ENCODE measurements at regions not wholly inside any gene's neighbourhood (a gene's known extent, or its start where the extent isn't known, plus 50 kb on each side); places are given as distances from the start of the nearest gene placed in this dataset.

GRCh38 chr14:97719931-97720330 lies 922.7 kb downstream of the VRK1 start:
- H3K27me3 Mint-ChIP-seq (ENCODE audit: insufficient read depth): no peaks in the 10 kb centered on the region
- H3K27ac Mint-ChIP-seq: no peak overlapping the region
- H3K9me3 Mint-ChIP-seq: no peaks in the 10 kb centered on the region
- peaks cover 46% of the 10 kb centered on the region for H3K4me1 Mint-ChIP-seq (ENCODE audit: low read depth)
- intact Hi-C loops (cut with micrococcal nuclease): no loop called here
- DNase-seq (ENCODE audit: low spot score): no peak
- no peaks in the 10 kb centered on the region for H3K36me3 Mint-ChIP-seq (ENCODE audit: low read depth)
- no peak overlapping the region for H3K4me3 Mint-ChIP-seq

GRCh38 chr14:97723351-97723750 lies 926.2 kb downstream of the VRK1 start:
- Mint-ChIP-seq H3K4me3 (no peak overlapping the region), H3K27ac (no peak overlapping the region), H3K4me1 (ENCODE audit: low read depth) (peaks cover 74% of the 10 kb centered on the region), H3K36me3 (ENCODE audit: low read depth) (peaks cover 2% of the 10 kb centered on the region), H3K27me3 (ENCODE audit: insufficient read depth) (no peaks in the 10 kb centered on the region), H3K9me3 (no peaks in the 10 kb centered on the region)
- DNase-seq (ENCODE audit: low spot score): no peak
- intact Hi-C loops (cut with micrococcal nuclease): no loop called here

GRCh38 chr14:97723819-97724218 lies 926.6 kb downstream of the VRK1 start:
- Mint-ChIP-seq H3K9me3 (no peaks in the 10 kb centered on the region), H3K4me3 (peak overlapping the region; percentile 71), H3K27ac (peak overlapping the region; percentile 86), H3K36me3 (ENCODE audit: low read depth) (peaks cover 2% of the 10 kb centered on the region), H3K27me3 (ENCODE audit: insufficient read depth) (no peaks in the 10 kb centered on the region), H3K4me1 (ENCODE audit: low read depth) (peaks cover 69% of the 10 kb centered on the region)
- DNase-seq (ENCODE audit: low spot score): no peak
- intact Hi-C loops (cut with micrococcal nuclease): no loop called here

- H3K27me3 Mint-ChIP-seq (ENCODE audit: insufficient read depth): no peaks in the 10 kb centered on the region
- H3K36me3 Mint-ChIP-seq (ENCODE audit: low read depth): peaks cover 2% of the 10 kb centered on the region
- H3K4me1 Mint-ChIP-seq (ENCODE audit: low read depth): peaks cover 64% of the 10 kb centered on the region
- intact Hi-C loops (cut with micrococcal nuclease): no loop called here
- H3K4me3 Mint-ChIP-seq: peak overlapping the region; percentile 71
- H3K27ac Mint-ChIP-seq: peak overlapping the region; percentile 86
- H3K9me3 Mint-ChIP-seq: no peaks in the 10 kb centered on the region
- peak; percentile 14 for DNase-seq (ENCODE audit: low spot score)
These were observed 927.1 kb downstream of the VRK1 start for GRCh38 chr14:97724265-97724731.

- Mint-ChIP-seq H3K9me3 (no peaks in the 10 kb centered on the region), H3K27me3 (ENCODE audit: insufficient read depth) (no peaks in the 10 kb centered on the region), H3K36me3 (ENCODE audit: low read depth) (peaks cover 2% of the 10 kb centered on the region), H3K4me1 (ENCODE audit: low read depth) (peaks cover 57% of the 10 kb centered on the region), H3K4me3 (no peak overlapping the region), H3K27ac (no peak overlapping the region)
- intact Hi-C loops (cut with micrococcal nuclease): no loop called here
- DNase-seq (ENCODE audit: low spot score): no peak
These were observed 929.5 kb downstream of the VRK1 start for GRCh38 chr14:97726676-97727075.

- DNase-seq (ENCODE audit: low spot score): no peak
- intact Hi-C loops (cut with micrococcal nuclease): no loop called here
- Mint-ChIP-seq H3K27ac (no peak overlapping the region), H3K4me3 (no peak overlapping the region), H3K36me3 (ENCODE audit: low read depth) (peaks cover 2% of the 10 kb centered on the region), H3K4me1 (ENCODE audit: low read depth) (peaks cover 28% of the 10 kb centered on the region), H3K27me3 (ENCODE audit: insufficient read depth) (no peaks in the 10 kb centered on the region), H3K9me3 (no peaks in the 10 kb centered on the region)
These were observed 933.5 kb downstream of the VRK1 start for GRCh38 chr14:97730706-97731105.

GRCh38 chr14:97731800-97732199 lies 934.6 kb downstream of the VRK1 start:
- no peak overlapping the region for H3K27ac Mint-ChIP-seq
- no peaks in the 10 kb centered on the region for H3K27me3 Mint-ChIP-seq (ENCODE audit: insufficient read depth)
- intact Hi-C loops (cut with micrococcal nuclease): no loop called here
- H3K4me3 Mint-ChIP-seq: no peak overlapping the region
- H3K36me3 Mint-ChIP-seq (ENCODE audit: low read depth): peaks cover 2% of the 10 kb centered on the region
- no peaks in the 10 kb centered on the region for H3K9me3 Mint-ChIP-seq
- no peak for DNase-seq (ENCODE audit: low spot score)
- H3K4me1 Mint-ChIP-seq (ENCODE audit: low read depth): peaks cover 17% of the 10 kb centered on the region

- H3K4me3 Mint-ChIP-seq: no peak overlapping the region
These were observed 950.1 kb downstream of the VRK1 start for GRCh38 chr14:97747316-97747715.

GRCh38 chr14:97748616-97749015 lies 951.4 kb downstream of the VRK1 start:
- no peak for DNase-seq (ENCODE audit: low spot score)
- intact Hi-C loops (cut with micrococcal nuclease): no loop called here
- H3K4me1 Mint-ChIP-seq (ENCODE audit: low read depth): no peaks in the 10 kb centered on the region
- H3K4me3 Mint-ChIP-seq: no peak overlapping the region
- H3K9me3 Mint-ChIP-seq: peaks cover 15% of the 10 kb centered on the region
- H3K36me3 Mint-ChIP-seq (ENCODE audit: low read depth): no peaks in the 10 kb centered on the region
- H3K27me3 Mint-ChIP-seq (ENCODE audit: insufficient read depth): no peaks in the 10 kb centered on the region
- H3K27ac Mint-ChIP-seq: no peak overlapping the region

More at GRCh38 chr14:97747316-97747715, 950.1 kb downstream of the VRK1 start:
- DNase-seq (ENCODE audit: low spot score): no peak
- Mint-ChIP-seq H3K9me3 (peaks cover 15% of the 10 kb centered on the region), H3K36me3 (ENCODE audit: low read depth) (no peaks in the 10 kb centered on the region), H3K4me1 (ENCODE audit: low read depth) (no peaks in the 10 kb centered on the region), H3K27ac (no peak overlapping the region), H3K27me3 (ENCODE audit: insufficient read depth) (no peaks in the 10 kb centered on the region)
- intact Hi-C loops (cut with micrococcal nuclease): no loop called here

- no peak overlapping the region for H3K4me3 Mint-ChIP-seq
- no peak for DNase-seq (ENCODE audit: low spot score)
- no peaks in the 10 kb centered on the region for H3K27me3 Mint-ChIP-seq (ENCODE audit: insufficient read depth)
- no peak overlapping the region for H3K27ac Mint-ChIP-seq
- H3K36me3 Mint-ChIP-seq (ENCODE audit: low read depth): no peaks in the 10 kb centered on the region
- H3K4me1 Mint-ChIP-seq (ENCODE audit: low read depth): peaks cover 6% of the 10 kb centered on the region
- intact Hi-C loops (cut with micrococcal nuclease): no loop called here
- no peaks in the 10 kb centered on the region for H3K9me3 Mint-ChIP-seq
These were observed 960.3 kb downstream of the VRK1 start for GRCh38 chr14:97757491-97757890.

GRCh38 chr14:97760050-97760449 lies 962.9 kb downstream of the VRK1 start:
- Mint-ChIP-seq H3K9me3 (no peaks in the 10 kb centered on the region), H3K4me1 (ENCODE audit: low read depth) (peaks cover 14% of the 10 kb centered on the region), H3K27me3 (ENCODE audit: insufficient read depth) (peaks cover 1% of the 10 kb centered on the region), H3K36me3 (ENCODE audit: low read depth) (no peaks in the 10 kb centered on the region), H3K27ac (no peak overlapping the region), H3K4me3 (no peak overlapping the region)
- intact Hi-C loops (cut with micrococcal nuclease): no loop called here
- DNase-seq (ENCODE audit: low spot score): no peak

- Mint-ChIP-seq H3K27me3 (ENCODE audit: insufficient read depth) (peaks cover 1% of the 10 kb centered on the region), H3K27ac (no peak overlapping the region), H3K4me3 (no peak overlapping the region), H3K4me1 (ENCODE audit: low read depth) (peaks cover 14% of the 10 kb centered on the region), H3K9me3 (no peaks in the 10 kb centered on the region), H3K36me3 (ENCODE audit: low read depth) (no peaks in the 10 kb centered on the region)
- DNase-seq (ENCODE audit: low spot score): no peak
- intact Hi-C loops (cut with micrococcal nuclease): no loop called here
These were observed 965.2 kb downstream of the VRK1 start for GRCh38 chr14:97762386-97762785.

GRCh38 chr14:97771340-97772045 lies 974.3 kb downstream of the VRK1 start:
- DNase-seq (ENCODE audit: low spot score): no peak
- intact Hi-C loops (cut with micrococcal nuclease): no loop called here
- H3K27ac Mint-ChIP-seq: no peak overlapping the region
- peaks cover 3% of the 10 kb centered on the region for H3K9me3 Mint-ChIP-seq
- H3K27me3 Mint-ChIP-seq (ENCODE audit: insufficient read depth): no peaks in the 10 kb centered on the region
- H3K4me1 Mint-ChIP-seq (ENCODE audit: low read depth): no peaks in the 10 kb centered on the region
- no peak overlapping the region for H3K4me3 Mint-ChIP-seq
- H3K36me3 Mint-ChIP-seq (ENCODE audit: low read depth): no peaks in the 10 kb centered on the region

- Mint-ChIP-seq H3K4me3 (no peak overlapping the region), H3K4me1 (ENCODE audit: low read depth) (peaks cover 4% of the 10 kb centered on the region), H3K36me3 (ENCODE audit: low read depth) (no peaks in the 10 kb centered on the region), H3K9me3 (peaks cover 3% of the 10 kb centered on the region), H3K27ac (no peak overlapping the region), H3K27me3 (ENCODE audit: insufficient read depth) (no peaks in the 10 kb centered on the region)
- no peak for DNase-seq (ENCODE audit: low spot score)
- intact Hi-C loops (cut with micrococcal nuclease): no loop called here
These were observed 976.4 kb downstream of the VRK1 start for GRCh38 chr14:97773598-97773997.
